ENCODE measurements at regions not wholly inside any gene's neighbourhood (a gene's known extent, or its start where the extent isn't known, plus 50 kb on each side); places are given as distances from the start of the nearest gene placed in this dataset.
"Not testable (repeated sequence)": the region's sequence is repeated elsewhere in the genome, so short reads cannot be mapped to it uniquely, and the experiment has no call there.

DNA sequence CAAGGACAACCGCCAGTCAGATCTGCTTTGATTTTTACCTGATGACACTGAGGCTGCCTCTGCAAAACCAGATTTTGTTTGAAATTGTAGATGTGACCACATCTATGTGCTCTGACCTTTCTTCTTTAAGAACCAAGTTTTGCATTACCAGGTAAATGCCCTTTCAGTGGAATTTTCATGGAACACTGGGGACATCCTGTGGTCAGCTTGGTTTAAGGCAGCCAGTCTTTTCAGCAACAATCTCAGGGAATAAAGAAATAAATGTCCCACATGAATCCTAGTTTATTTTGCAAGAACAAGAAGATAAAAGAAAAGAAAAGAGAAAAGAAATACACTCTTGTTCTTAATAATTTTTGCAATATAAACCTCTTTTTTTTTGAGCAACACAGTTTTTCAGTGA lies 90.6 kb downstream of the POU3F3 start:
- DNase-seq = no peak
- Histone ChIP-seq H3K36me3 (no peaks in the 10 kb centered on the region), H3K9me3 (no peaks in the 10 kb centered on the region), H3K27ac (no peak overlapping the region), H3K4me1 (ENCODE audit: insufficient read depth) (no peaks in the 10 kb centered on the region), H3K4me3 (no peak overlapping the region), H3K27me3 (no peaks in the 10 kb centered on the region)
- intact Hi-C loops (cut with DNase I) = no loop called here
- WGBS, 3 donors = 54 to 76% (median 66%) methylated on average over 1 of the region's 1 CpG
- no peak for TF ChIP-seq CTCF (IDR thresholded peaks at IDR 0.05)
- TF ChIP-seq POLR2A (IDR thresholded peaks at IDR 0.05) = no peak
- no peak for TF ChIP-seq EP300 (IDR thresholded peaks at IDR 0.05)

GRCh38 chr2:104945121-104945520 lies 91.2 kb downstream of the POU3F3 start:
- intact Hi-C loops (cut with DNase I) = no loop called here
- Histone ChIP-seq H3K4me3 (no peak overlapping the region), H3K36me3 (no peaks in the 10 kb centered on the region), H3K4me1 (ENCODE audit: insufficient read depth) (no peaks in the 10 kb centered on the region), H3K9me3 (no peaks in the 10 kb centered on the region), H3K27ac (no peak overlapping the region), H3K27me3 (no peaks in the 10 kb centered on the region)
- DNase-seq = no peak
- WGBS, 3 donors = 9 to 15% (median 10%) methylated on average over 5 of the region's 5 CpGs
- TF ChIP-seq POLR2A (IDR thresholded peaks at IDR 0.05) (no peak), CTCF (IDR thresholded peaks at IDR 0.05) (no peak), EP300 (IDR thresholded peaks at IDR 0.05) (no peak)

- Histone ChIP-seq H3K27ac (no peak overlapping the region), H3K27me3 (no peaks in the 10 kb centered on the region), H3K4me3 (no peak overlapping the region), H3K4me1 (ENCODE audit: insufficient read depth) (no peaks in the 10 kb centered on the region), H3K36me3 (no peaks in the 10 kb centered on the region), H3K9me3 (no peaks in the 10 kb centered on the region)
- 72 to 87% (median 73%) methylated on average over 3 of the region's 3 CpGs for WGBS, 3 donors
- intact Hi-C loops (cut with DNase I) = no loop called here
- TF ChIP-seq EP300 (IDR thresholded peaks at IDR 0.05) = no peak
- no peak for TF ChIP-seq POLR2A (IDR thresholded peaks at IDR 0.05)
- no peak for TF ChIP-seq CTCF (IDR thresholded peaks at IDR 0.05)
- DNase-seq = no peak
Observed at GRCh38 chr2:104945866-104946265, 92.0 kb downstream of the POU3F3 start.

DNA sequence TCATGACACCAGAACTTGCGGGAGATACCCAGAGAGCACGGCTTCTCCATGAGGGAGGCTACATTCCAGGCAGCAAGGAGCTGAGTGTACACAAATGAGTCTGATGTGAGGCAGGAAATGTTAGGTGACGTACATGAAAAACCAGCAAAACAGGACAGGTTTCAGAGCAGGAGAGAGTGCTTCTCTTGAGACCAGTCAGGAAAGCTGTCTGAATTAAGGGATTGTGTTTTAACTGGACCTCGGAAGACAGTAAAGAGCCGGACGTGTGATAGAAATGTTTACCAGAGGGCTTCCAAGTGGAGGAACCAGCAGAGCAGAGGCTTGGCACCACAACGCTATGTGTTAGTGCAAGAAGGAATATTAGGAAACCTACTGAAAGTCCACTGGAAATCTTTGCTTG lies 90.4 kb upstream of the MRPS9 start:
- H3K27ac ChIP-seq; intact Hi-C loops (cut with DNase I); H3K9me3 ChIP-seq; H3K4me3 ChIP-seq; H3K27me3 ChIP-seq; H3K4me1 ChIP-seq (ENCODE audit: insufficient read depth); DNase-seq; H3K36me3 ChIP-seq: not testable (repeated sequence)
- WGBS, 3 donors = 44 to 47% (median 45%) methylated on average over 7 of the region's 7 CpGs

GRCh38 chr2:104952976-104953375 lies 84.9 kb upstream of the MRPS9 start:
- no peak for DNase-seq
- no peak overlapping the region for H3K4me3 ChIP-seq
- H3K4me1 ChIP-seq (ENCODE audit: insufficient read depth) = no peaks in the 10 kb centered on the region
- H3K27me3 ChIP-seq = no peaks in the 10 kb centered on the region
- no peak for TF ChIP-seq EP300 (IDR thresholded peaks at IDR 0.05)
- TF ChIP-seq POLR2A (IDR thresholded peaks at IDR 0.05) = no peak
- no peak for TF ChIP-seq CTCF (IDR thresholded peaks at IDR 0.05)
- no peaks in the 10 kb centered on the region for H3K9me3 ChIP-seq
- no peak overlapping the region for H3K27ac ChIP-seq
- 87 to 89% (median 88%) methylated on average over 4 of the region's 4 CpGs for WGBS, 3 donors
- H3K36me3 ChIP-seq = no peaks in the 10 kb centered on the region
- intact Hi-C loops (cut with DNase I) = no loop called here

Data from ovary (tissue), 7 donors.